ENCODE measurements at regions not wholly inside any gene's neighbourhood (a gene's known extent, or its start where the extent isn't known, plus 50 kb on each side); places are given as distances from the start of the nearest gene placed in this dataset.

DNA sequence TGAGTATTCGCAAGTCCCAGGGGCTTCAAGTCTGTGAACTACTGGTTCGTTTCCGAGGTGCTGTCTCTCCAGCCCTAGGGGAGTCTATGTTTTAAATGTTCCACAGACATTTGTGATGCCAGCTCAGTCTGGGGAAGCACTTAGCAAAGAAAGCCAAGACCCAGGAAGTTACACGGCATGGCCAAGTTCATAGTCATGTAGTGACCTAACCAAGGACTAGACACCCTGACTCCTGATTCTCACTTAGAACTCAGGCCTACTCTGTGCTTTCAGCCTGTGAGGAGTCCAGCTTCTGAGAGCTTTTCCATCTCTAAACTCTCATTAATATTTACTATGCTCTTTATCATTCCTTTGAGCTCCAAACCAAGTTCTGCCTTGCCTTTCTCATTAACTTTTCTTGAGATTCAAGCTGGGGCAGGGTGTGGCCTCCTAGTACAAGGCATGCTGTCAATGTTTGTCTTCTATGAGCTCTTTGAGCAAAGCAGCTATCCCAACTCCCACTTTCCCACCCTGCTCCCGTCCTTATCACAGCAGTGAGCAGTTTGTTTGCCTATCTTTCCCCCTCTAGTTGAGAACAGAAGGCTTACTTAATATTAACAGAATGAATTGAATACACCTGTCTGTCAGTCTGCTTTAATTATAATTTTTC, 105.4 kb upstream of the FAM9C start:
- DNase-seq: no peak

DNA sequence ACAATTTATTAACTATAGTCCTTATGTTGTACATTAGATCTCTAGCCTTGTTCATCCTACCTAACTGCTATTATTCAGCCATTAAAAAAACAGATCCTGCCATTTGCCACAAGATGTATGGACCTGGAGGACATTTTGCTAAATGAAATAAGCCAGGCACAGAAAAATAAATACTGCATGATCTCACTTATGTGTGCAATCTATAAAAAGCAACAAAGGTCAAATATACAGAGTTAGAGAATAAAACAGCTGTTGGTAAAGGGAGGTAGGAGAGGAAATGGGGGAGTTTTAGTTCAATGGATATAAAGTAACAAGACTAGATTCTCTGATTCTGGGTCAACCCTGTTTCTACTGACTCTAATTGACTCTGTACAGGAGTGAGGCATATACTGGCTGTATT, 103.3 kb upstream of the FAM9C start:
- DNase-seq: no peak

DNA sequence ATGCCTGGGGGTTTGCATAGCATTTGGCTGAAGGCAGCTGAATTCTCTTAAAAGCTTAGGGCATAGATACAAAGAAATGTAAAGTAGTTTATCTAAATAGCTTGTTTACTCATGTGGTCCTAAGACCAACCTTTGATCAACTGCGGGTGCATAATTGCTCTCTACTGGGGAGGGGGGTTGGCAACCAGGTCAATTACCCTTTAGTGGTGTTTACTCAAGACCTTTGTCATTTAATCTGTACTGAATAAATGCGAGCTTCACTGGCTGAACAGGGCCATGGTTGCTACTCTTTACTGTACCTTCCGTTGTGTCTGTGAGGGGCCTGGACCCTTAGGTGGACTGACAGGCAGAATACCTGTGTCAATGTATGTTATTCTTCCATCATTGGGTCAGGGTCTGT, 102.7 kb upstream of the FAM9C start:
- DNase-seq: no peak

DNA sequence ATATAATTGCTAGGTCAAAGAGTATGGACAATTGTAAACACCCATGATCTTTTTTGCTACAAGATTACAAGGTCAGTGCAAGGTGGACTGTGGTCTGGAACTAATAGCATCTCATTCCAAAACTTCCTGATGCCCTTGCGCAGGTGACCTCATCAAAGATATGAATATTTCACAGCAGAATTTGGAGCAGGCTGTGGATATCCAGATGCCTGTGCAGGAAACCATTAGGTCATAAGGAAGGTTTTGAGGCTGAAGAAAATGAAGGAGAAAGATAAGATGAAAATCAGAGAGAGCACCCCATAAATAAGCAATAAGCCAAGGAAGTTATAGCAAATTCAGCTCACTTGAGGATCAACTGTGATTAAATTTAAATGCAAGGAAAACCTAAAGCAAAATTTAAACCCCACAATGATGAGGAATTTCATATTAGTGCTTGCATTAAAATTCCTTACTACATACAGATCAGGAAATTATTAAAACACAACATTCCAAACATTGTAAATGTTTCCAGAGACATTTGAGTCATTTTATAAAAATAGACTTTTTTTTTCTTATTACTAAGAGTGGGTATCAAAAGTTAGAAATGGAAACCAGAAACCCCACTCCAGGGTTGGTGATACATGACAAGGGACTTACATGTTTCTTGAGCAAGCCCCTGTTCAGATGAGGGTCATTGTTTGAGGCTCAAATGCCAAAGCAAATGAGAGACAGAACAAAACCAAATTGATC, 100.7 kb upstream of the FAM9C start:
- no peak for DNase-seq

DNA sequence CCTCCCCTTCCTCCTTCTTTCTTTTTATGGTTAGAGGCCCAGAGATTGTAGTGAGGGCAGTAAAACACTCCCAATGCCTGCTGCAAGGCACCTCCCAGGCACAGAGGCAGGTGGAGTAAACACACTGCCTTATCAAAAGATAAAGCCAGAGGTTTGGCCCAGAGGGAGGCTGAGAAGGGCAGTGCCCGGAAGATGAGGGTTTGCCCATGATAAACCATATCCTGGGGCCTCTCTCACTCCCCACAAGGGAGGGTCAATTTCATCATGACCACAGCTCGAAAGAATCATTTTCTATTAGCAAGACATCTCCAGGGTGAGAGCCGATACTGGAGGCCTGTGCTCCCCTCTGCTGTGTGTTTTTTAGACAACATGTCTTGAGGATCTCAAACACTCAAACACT, 98.5 kb upstream of the FAM9C start:
- no peak for DNase-seq

DNA sequence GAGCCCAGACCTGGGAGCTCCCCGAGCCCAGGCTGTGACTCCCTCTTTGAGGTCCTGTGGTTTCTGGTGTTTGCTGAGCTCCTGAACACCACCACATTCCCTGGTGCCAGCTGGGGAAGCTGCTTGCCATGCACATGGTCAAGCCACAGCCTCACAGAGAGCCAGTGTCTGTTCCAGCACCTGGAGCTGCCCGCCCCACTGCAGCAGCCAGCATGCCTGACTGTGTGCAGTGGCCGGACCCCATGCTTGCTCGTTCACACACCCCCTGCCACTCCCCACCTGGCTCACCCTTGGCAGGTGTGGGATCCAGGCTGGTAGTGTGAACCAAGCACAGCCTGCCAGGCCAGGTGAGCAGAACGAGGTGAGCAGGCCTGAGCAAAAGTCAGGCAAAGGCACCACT, 95.6 kb upstream of the FAM9C start:
- no peak for DNase-seq

DNA sequence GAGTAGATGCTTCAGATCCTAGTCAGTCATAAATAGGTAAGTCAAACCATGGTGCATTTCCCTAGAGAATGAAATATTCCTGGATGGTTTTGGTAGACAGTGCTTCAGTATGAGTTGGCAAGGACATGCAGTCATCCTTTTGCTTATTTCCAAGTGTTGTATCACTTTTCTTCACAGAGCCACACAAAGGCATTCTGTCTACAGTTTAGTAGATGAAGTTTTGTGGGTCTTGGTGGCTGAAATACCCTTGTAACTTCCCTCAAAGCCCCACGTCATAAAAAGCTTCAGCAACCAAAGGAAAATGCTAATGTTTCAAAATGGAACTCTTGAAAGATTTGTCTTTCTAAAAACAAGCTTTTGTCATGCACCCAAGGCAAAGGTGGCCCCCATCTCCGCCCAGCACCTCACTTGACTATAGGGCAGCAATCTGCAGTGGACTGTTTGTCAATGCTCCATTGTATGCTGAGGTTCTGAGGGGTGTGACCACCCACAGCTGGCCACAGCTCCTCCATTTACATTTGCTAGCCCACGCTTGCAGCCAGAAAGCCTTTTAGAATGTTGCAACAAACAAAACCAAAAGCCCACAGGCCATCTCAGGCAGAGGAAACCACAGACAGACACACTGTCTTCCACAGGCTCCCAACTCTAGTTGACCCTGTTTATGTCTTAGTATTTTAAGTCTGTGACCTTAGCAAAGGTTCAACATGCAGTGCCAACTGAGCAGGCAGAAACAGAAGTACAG, 87.1 kb upstream of the FAM9C start:
- peak in 2 of 58 donors; percentile 1 to 14 for DNase-seq

DNA sequence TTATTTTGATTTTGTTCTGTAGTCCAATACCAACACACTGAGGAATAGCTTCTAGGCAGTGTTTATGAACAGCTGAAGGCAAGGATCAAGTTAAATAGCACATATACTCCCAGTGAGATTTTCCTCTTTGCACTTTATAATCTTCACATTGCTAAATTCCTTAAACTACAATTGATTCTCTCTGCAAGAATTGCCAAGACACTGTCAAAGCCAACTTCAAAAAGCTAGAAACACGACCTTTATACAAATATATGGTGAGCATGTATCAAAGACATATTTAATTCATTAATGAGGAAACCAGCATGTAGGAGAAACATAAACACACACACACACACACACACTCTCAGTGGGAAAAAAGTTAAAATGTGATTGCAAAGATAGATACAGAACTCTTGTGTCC, 86.4 kb upstream of the FAM9C start:
- no peak for DNase-seq

DNA sequence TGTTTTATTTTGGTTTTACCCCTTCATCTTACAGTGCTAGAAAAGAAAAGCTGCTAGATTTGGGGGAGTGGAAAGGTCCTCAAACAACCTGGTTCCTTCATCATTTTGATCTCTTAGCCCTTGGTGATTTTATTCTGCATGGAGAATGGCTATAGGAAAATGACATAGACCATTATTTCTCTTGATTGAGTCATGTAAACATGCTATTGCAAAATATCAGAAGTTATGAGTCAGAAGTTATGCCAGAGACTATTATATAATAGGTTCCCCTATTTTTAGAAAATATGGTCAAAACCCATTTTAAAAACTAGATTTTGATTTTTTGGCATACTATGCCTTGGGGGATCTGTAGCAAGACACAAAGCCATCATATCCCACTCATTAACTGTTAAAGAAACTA, 83.7 kb upstream of the FAM9C start:
- no peak for DNase-seq

DNA sequence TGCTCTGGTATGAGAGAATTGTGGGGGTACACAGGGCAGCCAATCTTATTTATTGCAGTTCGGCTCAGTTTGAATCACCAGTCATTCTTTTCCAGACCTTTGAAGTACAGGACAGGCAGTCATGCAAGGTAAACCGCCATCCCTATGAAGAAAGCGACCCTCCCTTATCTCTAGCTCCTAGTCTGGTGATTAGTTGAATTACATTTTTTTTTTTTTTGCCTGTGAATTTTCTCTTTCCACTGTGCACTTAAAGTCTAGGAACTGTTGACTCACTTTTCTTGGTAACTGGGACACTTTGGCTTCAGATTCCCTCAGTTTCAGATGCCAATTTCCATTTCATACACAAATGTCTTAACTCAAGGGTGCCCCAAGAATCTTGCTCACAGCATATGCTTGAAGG, 82.4 kb upstream of the FAM9C start:
- DNase-seq: no peak

DNA sequence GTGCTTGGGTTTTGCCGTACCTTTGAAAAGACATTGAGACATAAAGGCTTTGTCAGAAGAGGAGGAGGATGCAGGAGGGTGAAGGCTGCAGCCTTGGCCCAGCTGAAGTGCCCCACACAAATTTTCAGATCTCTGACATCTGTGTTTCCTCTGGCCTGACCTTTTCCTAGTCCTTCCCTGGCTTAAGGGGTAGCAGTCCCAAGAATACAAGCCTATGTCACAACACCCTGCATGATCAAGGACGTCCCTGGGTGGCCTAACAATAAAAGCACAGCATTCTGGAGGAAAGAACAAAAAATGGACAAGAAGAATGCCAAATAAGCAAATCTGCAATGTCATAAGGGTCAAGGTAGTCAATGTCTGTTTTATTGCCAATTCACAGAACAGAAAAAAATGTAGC, 80.8 kb upstream of the FAM9C start:
- DNase-seq: no peak

DNA sequence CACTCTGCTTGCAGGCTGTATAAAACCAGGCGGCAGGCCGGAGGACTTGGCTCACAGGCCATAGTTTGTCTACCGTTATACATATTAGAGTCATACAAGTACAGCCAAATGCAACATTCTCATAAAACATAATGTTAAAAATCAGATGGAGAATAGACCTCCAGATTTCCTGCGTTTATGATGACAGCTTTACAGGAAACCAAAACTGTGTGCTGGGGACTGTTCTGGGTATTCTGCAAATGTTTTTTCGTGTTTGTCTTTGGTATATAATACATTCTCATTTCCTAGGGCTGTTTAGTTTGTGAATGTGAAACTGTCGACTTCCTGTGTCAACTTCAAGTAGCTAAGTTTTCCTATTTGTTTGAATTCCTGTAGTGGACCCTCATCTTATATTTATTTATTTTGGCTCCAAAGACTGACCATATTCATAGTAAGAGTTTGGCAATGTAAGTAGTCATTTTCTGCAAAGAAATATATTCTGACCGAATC, 79.5 kb upstream of the FAM9C start:
- no peak for DNase-seq

DNA sequence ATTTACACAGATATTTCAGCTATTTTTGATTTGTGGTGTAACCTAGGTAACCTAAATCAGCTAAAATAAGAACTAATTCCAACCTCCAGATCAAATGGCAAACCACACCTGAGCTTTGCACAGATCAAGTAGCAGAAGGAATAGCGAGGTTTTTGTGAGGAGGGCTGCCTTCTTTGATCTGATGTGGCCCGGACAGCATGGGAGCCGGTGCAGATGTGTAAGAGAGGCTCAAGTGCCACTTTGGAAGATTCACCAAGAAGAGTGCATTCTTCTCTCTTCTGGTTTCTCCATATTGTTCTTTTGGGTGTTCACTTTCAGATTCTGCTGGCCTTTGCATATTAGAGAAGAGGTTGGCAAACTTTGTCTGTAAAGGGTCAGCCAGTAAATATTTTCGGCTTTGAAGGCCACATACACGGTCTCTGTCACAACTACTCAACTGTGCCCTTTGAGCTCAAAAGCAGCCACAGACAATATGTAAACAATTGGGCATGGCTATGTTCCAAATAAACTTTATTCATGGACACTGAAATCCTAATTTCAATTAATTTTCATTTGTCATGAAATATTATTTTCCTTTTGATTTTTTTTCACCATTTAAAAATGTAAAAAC, 78.9 kb upstream of the FAM9C start:
- no peak for DNase-seq

DNA sequence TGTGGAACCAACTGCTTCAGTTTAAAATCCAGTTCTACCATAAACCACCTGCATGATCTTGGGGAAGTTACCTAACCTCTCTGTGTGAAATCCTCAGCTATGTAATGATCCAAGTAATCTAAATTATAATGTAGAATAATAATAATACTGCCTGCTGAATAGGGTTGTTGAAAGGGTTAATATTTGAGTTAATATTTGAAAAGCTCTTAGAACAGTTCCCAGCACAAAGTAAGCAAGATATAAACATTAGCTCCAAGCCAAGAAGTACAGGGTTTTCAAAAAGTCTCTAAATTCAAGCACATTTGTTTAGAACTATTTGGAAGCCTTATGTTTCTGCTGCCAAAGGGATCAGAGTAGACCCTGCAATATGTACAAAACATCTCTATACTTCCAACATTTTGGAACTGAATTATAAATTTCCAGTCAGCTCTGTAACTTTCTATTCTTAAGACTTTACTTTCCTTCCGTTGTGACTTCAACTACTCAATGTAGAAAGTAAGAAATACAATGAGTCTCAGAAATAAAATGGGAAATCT, 76.7 kb upstream of the FAM9C start:
- no peak for DNase-seq

DNA sequence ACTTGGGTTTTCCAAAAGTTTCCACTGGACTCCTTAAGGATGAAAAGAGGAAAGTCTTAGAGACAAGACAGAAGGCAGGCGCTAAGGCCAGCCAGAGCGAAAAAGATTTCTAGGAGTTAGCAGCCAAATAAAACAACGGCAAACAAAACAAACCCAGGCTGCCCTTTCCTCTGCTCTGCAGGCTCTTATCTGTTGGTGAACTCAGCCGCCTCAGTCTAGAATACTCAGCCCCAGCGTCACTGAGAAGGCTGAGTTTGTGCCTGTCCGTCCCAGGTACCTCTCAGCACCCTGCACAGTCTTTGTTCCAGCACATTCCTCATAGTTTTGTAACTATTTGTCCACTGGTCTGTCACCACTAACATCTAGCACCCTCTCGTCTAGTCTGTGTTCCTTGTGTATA, 75.6 kb upstream of the FAM9C start:
- DNase-seq: no peak

DNA sequence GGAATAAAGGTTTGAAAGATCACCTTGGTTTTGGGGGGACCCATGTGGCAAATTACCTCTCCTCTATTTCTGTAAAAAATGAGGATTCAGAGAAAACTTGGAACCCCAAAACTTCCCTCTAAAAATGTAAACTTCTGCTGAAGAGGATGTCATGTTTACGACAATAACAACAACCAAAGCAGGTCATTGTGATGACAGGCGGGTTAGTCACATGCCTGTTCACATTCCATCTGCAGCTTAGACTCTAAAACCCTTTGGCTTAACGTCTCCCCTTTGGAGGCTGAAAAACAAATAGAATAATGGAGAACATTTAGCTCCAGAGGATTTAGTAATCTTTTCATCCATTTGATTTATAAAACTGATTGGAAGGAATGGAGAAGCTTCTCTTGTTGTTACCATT, 75.0 kb upstream of the FAM9C start:
- DNase-seq: no peak

DNA sequence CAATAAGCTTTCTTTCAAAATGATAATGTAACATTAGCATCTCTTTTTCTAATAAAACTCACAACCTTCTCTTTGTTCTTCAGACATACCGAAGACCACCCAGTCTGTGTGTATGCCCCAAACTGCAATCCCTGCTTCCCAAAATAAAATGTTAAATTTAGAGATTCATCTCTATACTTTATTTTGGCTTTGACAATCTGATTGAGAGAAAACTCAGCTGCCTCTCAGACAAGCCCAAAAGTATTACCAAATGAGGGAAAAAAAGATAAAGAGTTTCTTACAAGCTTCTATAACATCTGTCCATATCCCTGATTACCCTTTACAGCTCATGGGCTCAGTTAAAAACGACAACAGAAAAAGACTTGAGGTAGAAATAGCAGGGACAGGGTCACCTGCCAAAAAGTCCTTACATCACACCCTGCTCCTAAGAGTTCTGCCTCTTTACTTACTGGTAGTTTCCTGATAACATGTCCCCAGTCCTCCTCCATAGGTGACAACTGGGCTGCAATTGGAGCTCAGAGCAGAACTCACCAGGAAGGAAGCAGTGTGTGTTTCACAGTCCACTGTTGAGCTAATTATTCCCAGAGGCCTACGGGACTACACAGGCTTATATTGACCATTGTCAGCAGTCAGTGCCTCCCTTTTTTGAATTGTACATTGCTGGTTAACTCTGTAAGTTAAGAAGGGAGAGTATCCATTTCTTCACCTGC, 70.9 kb upstream of the FAM9C start:
- no peak for DNase-seq

DNA sequence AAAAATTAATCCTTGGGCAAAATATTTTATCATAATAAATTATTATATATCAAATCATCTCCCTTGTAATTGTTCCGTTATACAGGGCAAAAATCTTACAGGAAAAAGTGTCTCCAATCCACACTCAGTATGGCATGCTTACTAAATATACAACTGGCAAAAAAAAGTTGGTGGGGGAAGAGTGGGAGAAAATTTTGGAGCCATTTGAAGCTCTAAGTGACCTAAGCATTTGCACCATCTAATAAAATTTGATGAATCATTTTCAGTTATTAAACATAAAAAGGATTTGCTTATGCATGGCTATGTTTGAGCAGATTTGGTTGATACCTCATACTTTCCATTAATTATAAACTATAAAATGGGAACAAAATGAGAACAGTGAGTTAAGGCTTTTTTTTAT, 68.1 kb upstream of the FAM9C start:
- no peak for DNase-seq

DNA sequence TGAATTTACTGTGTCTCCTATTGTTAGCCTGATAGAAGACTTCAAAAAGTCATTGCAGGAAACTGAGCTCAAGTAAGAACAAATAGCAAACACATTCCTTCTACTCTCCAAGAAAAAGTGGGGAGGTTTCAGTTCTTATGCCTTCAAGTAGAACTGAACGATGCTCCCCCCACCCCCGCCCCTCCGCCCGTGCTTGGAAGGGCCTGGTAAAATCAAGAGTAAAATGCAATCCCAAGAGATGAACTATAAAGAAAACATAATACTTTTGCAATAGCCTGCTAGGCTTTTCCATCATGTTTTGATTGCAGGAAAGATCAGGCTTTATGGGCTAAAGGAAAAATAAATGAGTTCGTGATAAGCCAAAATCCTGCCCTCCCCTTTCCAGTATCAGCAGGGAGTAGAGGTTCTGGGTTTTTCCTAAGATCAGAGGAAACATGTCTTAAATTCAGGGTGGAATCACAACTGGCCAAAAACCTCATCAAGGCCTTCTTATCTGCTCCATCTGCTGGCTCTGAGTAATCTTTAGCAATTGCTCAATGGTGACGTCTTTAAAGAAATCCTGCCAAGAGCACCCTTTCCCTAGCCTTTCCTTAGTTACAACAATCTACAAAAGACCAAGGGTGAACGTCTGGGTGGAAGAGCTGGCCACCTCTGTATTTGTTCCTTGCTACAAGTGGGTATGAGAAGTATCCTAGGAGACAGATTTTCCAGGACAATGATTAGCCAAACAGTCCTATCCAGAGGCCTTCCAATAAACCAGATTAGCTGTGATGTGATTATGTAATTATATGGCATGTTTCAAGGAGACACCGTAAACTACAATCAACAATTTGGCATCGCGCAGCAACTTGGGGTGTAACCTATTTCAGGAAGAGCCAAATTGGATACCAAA, 66.3 kb upstream of the FAM9C start:
- DNase-seq: peak in 1 of 58 donors; percentile 9

DNA sequence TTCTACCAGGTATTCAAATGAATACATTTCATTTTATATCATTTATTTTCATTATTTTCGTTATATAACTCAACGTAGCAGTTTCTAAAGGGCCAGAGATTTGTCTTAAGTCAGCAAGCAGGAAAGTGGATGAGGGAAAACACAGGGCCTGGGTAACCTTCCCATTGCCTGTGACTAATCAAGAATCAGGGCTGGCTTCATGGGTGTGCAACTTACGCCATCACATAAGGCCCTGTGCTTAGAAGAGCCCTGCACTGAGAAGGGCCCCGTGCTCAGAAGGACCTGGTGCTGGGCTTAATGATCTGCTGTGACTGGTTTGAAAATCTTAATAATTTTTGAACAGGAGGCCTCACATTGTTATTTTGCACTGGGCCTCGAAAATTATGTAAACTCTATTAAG, 65.4 kb upstream of the FAM9C start:
- no peak for DNase-seq
